ENCODE measurements at regions not wholly inside any gene's neighbourhood (a gene's known extent, or its start where the extent isn't known, plus 50 kb on each side); places are given as distances from the start of the nearest gene placed in this dataset.

DNA sequence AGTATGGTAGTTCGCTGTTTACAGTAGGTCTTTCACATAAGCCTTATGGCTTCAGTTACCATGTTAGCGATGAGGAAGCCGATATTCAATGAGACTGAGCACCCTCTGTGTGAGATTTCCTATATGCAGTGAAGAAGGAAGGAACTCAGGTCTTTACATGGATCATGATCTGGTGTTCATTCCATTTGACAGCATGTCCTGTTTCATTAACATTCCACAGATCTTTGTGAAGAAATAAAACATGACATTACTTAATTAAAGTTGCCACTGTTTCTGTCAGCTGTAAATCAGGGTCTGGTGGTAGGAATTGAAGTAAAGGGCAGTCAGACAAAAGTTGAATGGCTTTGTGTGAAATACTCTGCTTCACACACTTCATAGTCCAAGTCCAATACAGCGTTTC is 768.6 kb downstream of the ZPLD1 start:
- TF ChIP-seq, protein P1, sequence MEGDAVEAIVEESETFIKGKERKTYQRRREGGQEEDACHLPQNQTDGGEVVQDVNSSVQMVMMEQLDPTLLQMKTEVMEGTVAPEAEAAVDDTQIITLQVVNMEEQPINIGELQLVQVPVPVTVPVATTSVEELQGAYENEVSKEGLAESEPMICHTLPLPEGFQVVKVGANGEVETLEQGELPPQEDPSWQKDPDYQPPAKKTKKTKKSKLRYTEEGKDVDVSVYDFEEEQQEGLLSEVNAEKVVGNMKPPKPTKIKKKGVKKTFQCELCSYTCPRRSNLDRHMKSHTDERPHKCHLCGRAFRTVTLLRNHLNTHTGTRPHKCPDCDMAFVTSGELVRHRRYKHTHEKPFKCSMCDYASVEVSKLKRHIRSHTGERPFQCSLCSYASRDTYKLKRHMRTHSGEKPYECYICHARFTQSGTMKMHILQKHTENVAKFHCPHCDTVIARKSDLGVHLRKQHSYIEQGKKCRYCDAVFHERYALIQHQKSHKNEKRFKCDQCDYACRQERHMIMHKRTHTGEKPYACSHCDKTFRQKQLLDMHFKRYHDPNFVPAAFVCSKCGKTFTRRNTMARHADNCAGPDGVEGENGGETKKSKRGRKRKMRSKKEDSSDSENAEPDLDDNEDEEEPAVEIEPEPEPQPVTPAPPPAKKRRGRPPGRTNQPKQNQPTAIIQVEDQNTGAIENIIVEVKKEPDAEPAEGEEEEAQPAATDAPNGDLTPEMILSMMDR (IDR thresholded peaks at IDR 0.05; ENCODE audit: poor library complexity, severe bottlenecking): no peak
- no peak for TF ChIP-seq RAD21 (conservative IDR thresholded peaks at IDR 0.05)
- no peak for TF ChIP-seq POLR2AphosphoS5 (IDR thresholded peaks at IDR 0.05)
